ENCODE measurements at regions not wholly inside any gene's neighbourhood (a gene's known extent, or its start where the extent isn't known, plus 50 kb on each side); places are given as distances from the start of the nearest gene placed in this dataset.

- H3K56ac ChIP-seq (ENCODE audit: insufficient read length, low read depth, low read length): no peak overlapping the region
- no peak overlapping the region for H2BK12ac ChIP-seq (ENCODE audit: insufficient read length, low read depth, low read length)
- Mint-ChIP-seq H3K27me3 (ENCODE audit: low read depth) (no peaks in the 10 kb centered on the region), H3K9me3 (peaks cover 0 to 3% of the 10 kb centered on the region in 2 experiments; a peak in 1 of 5 replicates), H3K4me1 (no peaks in the 10 kb centered on the region), H3K4me3 (no peak overlapping the region), H3K36me3 (ENCODE audit: insufficient read depth in 1 of 3, low read depth in 3 of 3) (no peaks in the 10 kb centered on the region; a peak in 1 of 7 replicates), H3K27ac (no peak overlapping the region)
- no peak overlapping the region for H4K8ac ChIP-seq (replicated peaks; ENCODE audit: insufficient read length, low read depth, low read length)
- H2AK5ac ChIP-seq (ENCODE audit: insufficient read length, low read length): no peak overlapping the region
- no peaks in the 10 kb centered on the region for H3K79me1 ChIP-seq (ENCODE audit: insufficient read depth, low read depth, low read length, poor library complexity, severe bottlenecking)
- H4K91ac ChIP-seq (ENCODE audit: insufficient read length, low read depth, low read length): no peak overlapping the region
- H3K27ac ChIP-seq (ENCODE audit: insufficient read length, low read depth, low read length): no peak overlapping the region
- H2BK20ac ChIP-seq (ENCODE audit: low read depth, low read length, poor library complexity, severe bottlenecking): no peak overlapping the region
- no peak overlapping the region for H3K9ac ChIP-seq (ENCODE audit: extremely low read depth, insufficient read length, low read length)
- H2AFZ ChIP-seq (ENCODE audit: low read length): no peak overlapping the region
- H3T11ph ChIP-seq (ENCODE audit: low read length): no peak overlapping the region
- H2BK15ac ChIP-seq (ENCODE audit: low read depth, low read length): no peak overlapping the region
- H3K4ac ChIP-seq (ENCODE audit: low read depth, low read length): no peak overlapping the region
- DNase-seq: no peak
- H4K20me1 ChIP-seq (ENCODE audit: control insufficient read depth, insufficient read depth, insufficient read length): no peaks in the 10 kb centered on the region
- no peak overlapping the region for H2BK5ac ChIP-seq (ENCODE audit: insufficient read length, low read length)
- no peak overlapping the region for H2BK120ac ChIP-seq (ENCODE audit: low read depth, low read length, poor library complexity, severe bottlenecking)
- no peak overlapping the region for H3K14ac ChIP-seq (ENCODE audit: insufficient read depth, low read length)
- no peaks in the 10 kb centered on the region for H3K4me1 ChIP-seq (ENCODE audit: insufficient read depth, low read length)
- no peaks in the 10 kb centered on the region for H3K9me3 ChIP-seq (ENCODE audit: control insufficient read depth, low read depth, low read length)
- H3K27me3 ChIP-seq (ENCODE audit: insufficient read depth, low read length): no peaks in the 10 kb centered on the region
- no peak for TF ChIP-seq CTCF (conservative IDR thresholded peaks at IDR 0.05)
- no peak overlapping the region for H4K5ac ChIP-seq (ENCODE audit: insufficient read length, low read depth, low read length)
- WGBS (ENCODE audit: extremely low coverage, insufficient read length, low lambda C conversion rate): no CpG with 5 or more reads among the region's 6 CpGs
- H3K4me2 ChIP-seq (ENCODE audit: insufficient read depth, insufficient read length, low read length): no peak overlapping the region
- H3K23me2 ChIP-seq (ENCODE audit: insufficient read length, low read depth, low read length, poor library complexity, severe bottlenecking): no peaks in the 10 kb centered on the region
- H3K23ac ChIP-seq (ENCODE audit: insufficient read length, low read depth, low read length): no peak overlapping the region
- no peak overlapping the region for H3K18ac ChIP-seq (ENCODE audit: insufficient read length, low read depth, low read length)
- no peaks in the 10 kb centered on the region for H3K79me2 ChIP-seq (ENCODE audit: insufficient read depth, low read length)
Measured at GRCh38 chr17:13419676-13420075, 182.1 kb downstream of the HS3ST3A1 start.

Measured in H9 (cell line).